PC-9 (cell line): ENCODE measurements at regions not wholly inside any gene's neighbourhood (a gene's known extent, or its start where the extent isn't known, plus 50 kb on each side); places are given as distances from the start of the nearest gene placed in this dataset.

ENCODE experiments used
- EZH2 ChIP-seq: fragments of 200-600 bp; sonication (generic); IDR thresholded peaks from 2 replicates; pipeline ENCODE4 v1.8.0; 2017; ENCODE audit warnings: antibody characterized with exemption, low read depth
- TF ChIP-seq, protein P1 (sequence below): fragments of 200-600 bp; sonication (generic); conservative IDR thresholded peaks from 2 replicates; pipeline ENCODE4 v1.6.1; 2017; ENCODE audit warnings: mixed run types, antibody characterized with exemption, mild to moderate bottlenecking, moderate library complexity

GRCh38 chr14:103190741-103191140 is 67.5 kb downstream of the TNFAIP2 start:
- TF ChIP-seq, protein P1, sequence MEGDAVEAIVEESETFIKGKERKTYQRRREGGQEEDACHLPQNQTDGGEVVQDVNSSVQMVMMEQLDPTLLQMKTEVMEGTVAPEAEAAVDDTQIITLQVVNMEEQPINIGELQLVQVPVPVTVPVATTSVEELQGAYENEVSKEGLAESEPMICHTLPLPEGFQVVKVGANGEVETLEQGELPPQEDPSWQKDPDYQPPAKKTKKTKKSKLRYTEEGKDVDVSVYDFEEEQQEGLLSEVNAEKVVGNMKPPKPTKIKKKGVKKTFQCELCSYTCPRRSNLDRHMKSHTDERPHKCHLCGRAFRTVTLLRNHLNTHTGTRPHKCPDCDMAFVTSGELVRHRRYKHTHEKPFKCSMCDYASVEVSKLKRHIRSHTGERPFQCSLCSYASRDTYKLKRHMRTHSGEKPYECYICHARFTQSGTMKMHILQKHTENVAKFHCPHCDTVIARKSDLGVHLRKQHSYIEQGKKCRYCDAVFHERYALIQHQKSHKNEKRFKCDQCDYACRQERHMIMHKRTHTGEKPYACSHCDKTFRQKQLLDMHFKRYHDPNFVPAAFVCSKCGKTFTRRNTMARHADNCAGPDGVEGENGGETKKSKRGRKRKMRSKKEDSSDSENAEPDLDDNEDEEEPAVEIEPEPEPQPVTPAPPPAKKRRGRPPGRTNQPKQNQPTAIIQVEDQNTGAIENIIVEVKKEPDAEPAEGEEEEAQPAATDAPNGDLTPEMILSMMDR, result no peak
- TF ChIP-seq EZH2, result no peak
